ENCODE measurements at regions not wholly inside any gene's neighbourhood (a gene's known extent, or its start where the extent isn't known, plus 50 kb on each side); places are given as distances from the start of the nearest gene placed in this dataset.

DNA sequence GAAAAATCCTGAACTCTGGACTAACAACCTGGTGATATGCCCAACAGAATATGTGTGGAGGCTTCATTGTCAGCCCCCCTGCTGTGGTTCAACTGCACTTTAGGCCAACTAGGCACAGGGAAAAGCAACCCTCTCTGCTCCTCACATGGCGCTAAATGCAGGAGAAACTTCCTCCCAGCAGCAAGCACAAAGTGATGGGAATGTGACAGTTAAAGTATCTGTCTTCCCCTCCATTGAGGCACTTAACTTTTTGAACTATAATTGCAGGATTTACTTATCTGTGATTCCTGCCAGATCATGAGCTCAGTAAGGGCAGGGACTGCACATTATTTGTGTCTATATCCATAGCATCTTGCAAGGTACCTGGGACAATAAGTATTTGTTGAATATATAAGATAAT is 981.2 kb upstream of the KLHL29 start:
- Histone ChIP-seq H3K4me3 (ENCODE audit: insufficient read depth, low read length, poor library complexity, severe bottlenecking) (no peak overlapping the region), H2AFZ (ENCODE audit: low read depth, low read length, severe bottlenecking) (no peak overlapping the region), H3K27ac (ENCODE audit: low read depth, low read length) (no peak overlapping the region), H3K9me2 (replicated peaks; ENCODE audit: insufficient read depth, low read length) (no peaks in the 10 kb centered on the region), H3K27me3 (ENCODE audit: low read length) (no peaks in the 10 kb centered on the region), H3K9me3 (ENCODE audit: insufficient read depth, low read length) (no peaks in the 10 kb centered on the region), H3K36me3 (ENCODE audit: low read length) (no peaks in the 10 kb centered on the region), H3F3A (ENCODE audit: insufficient read depth) (no peaks in the 10 kb centered on the region), H3K4me2 (ENCODE audit: low read depth, low read length, poor library complexity, severe bottlenecking) (no peak overlapping the region), H4K20me1 (ENCODE audit: low read depth, low read length) (no peaks in the 10 kb centered on the region), H3K9ac (ENCODE audit: low read length) (no peak overlapping the region), H3K79me2 (ENCODE audit: insufficient read depth, low read length) (no peaks in the 10 kb centered on the region)
- TF ChIP-seq EZH2phosphoT487 (conservative IDR thresholded peaks at IDR 0.05; ENCODE audit: low read length) = no peak
- TF ChIP-seq, protein P1, sequence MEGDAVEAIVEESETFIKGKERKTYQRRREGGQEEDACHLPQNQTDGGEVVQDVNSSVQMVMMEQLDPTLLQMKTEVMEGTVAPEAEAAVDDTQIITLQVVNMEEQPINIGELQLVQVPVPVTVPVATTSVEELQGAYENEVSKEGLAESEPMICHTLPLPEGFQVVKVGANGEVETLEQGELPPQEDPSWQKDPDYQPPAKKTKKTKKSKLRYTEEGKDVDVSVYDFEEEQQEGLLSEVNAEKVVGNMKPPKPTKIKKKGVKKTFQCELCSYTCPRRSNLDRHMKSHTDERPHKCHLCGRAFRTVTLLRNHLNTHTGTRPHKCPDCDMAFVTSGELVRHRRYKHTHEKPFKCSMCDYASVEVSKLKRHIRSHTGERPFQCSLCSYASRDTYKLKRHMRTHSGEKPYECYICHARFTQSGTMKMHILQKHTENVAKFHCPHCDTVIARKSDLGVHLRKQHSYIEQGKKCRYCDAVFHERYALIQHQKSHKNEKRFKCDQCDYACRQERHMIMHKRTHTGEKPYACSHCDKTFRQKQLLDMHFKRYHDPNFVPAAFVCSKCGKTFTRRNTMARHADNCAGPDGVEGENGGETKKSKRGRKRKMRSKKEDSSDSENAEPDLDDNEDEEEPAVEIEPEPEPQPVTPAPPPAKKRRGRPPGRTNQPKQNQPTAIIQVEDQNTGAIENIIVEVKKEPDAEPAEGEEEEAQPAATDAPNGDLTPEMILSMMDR (IDR thresholded peaks at IDR 0.05; ENCODE audit: insufficient read depth, low read length, poor library complexity, severe bottlenecking) = no peak

DNA sequence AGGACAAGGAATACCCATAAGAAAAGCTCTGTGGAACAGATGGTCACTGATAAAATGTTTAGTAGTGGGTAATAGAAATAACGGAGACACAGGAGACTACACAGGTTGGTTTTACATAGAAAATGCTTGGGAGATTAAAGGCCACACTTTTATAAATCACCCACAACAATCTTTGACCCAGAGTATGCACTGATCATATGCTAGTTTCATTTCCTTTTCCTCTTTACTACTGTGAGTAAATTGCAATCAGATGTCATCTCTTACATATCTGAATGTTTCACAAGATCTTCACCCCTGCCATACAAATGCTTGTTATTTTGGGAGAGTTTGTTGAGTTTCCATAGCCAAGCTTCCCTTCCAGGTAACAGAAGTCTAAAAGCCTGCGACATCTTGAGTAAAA is 978.4 kb upstream of the KLHL29 start:
- TF ChIP-seq, protein P1 (IDR thresholded peaks at IDR 0.05; ENCODE audit: insufficient read depth, low read length, poor library complexity, severe bottlenecking) = no peak
- no peak for TF ChIP-seq EZH2phosphoT487 (conservative IDR thresholded peaks at IDR 0.05; ENCODE audit: low read length)
- Histone ChIP-seq H4K20me1 (ENCODE audit: low read depth, low read length) (no peaks in the 10 kb centered on the region), H3K9me3 (ENCODE audit: insufficient read depth, low read length) (no peaks in the 10 kb centered on the region), H3F3A (ENCODE audit: insufficient read depth) (no peaks in the 10 kb centered on the region), H2AFZ (ENCODE audit: low read depth, low read length, severe bottlenecking) (no peak overlapping the region), H3K27me3 (ENCODE audit: low read length) (no peaks in the 10 kb centered on the region), H3K79me2 (ENCODE audit: insufficient read depth, low read length) (no peaks in the 10 kb centered on the region), H3K36me3 (ENCODE audit: low read length) (no peaks in the 10 kb centered on the region), H3K9me2 (replicated peaks; ENCODE audit: insufficient read depth, low read length) (no peaks in the 10 kb centered on the region), H3K4me3 (ENCODE audit: insufficient read depth, low read length, poor library complexity, severe bottlenecking) (no peak overlapping the region), H3K4me2 (ENCODE audit: low read depth, low read length, poor library complexity, severe bottlenecking) (no peak overlapping the region), H3K27ac (ENCODE audit: low read depth, low read length) (no peak overlapping the region), H3K9ac (ENCODE audit: low read length) (no peak overlapping the region)

DNA sequence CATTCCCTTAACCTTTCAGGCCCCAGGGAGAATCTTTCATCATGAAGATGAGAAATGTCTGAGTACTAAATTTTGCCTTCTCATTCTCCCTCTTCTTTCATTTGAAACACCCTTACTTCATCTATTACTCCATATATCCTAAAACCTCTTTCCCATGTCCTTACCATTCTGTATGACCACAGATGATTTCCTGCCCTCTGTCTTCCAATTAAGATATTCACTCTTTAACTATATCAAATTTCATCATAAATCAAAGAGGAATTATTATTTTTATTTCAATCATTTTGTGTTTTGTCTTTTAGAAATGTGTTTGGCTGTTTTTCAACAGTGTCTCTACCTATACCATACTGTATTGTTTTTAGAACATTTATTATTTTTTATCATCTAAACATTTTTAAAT is 964.9 kb upstream of the KLHL29 start:
- Histone ChIP-seq H3K9me2 (replicated peaks; ENCODE audit: insufficient read depth, low read length) (no peaks in the 10 kb centered on the region), H3K4me2 (ENCODE audit: low read depth, low read length, poor library complexity, severe bottlenecking) (no peak overlapping the region), H3K27ac (ENCODE audit: low read depth, low read length) (no peak overlapping the region), H4K20me1 (ENCODE audit: low read depth, low read length) (no peaks in the 10 kb centered on the region), H3K27me3 (ENCODE audit: low read length) (no peaks in the 10 kb centered on the region), H2AFZ (ENCODE audit: low read depth, low read length, severe bottlenecking) (no peak overlapping the region), H3K4me3 (ENCODE audit: insufficient read depth, low read length, poor library complexity, severe bottlenecking) (no peak overlapping the region), H3K9me3 (ENCODE audit: insufficient read depth, low read length) (no peaks in the 10 kb centered on the region), H3K79me2 (ENCODE audit: insufficient read depth, low read length) (no peaks in the 10 kb centered on the region), H3F3A (ENCODE audit: insufficient read depth) (no peaks in the 10 kb centered on the region), H3K9ac (ENCODE audit: low read length) (no peak overlapping the region), H3K36me3 (ENCODE audit: low read length) (no peaks in the 10 kb centered on the region)
- TF ChIP-seq EZH2phosphoT487 (conservative IDR thresholded peaks at IDR 0.05; ENCODE audit: low read length) = no peak
- TF ChIP-seq, protein P1 (IDR thresholded peaks at IDR 0.05; ENCODE audit: insufficient read depth, low read length, poor library complexity, severe bottlenecking) = no peak
